Brain microvascular endothelial cell (primary cell): ENCODE measurements at regions not wholly inside any gene's neighbourhood (a gene's known extent, or its start where the extent isn't known, plus 50 kb on each side); places are given as distances from the start of the nearest gene placed in this dataset.

Experiments
- DNase-seq: peaks from one replicate; pipeline ENCODE4 v3.0.0-alpha.2; 2020
- H3K27ac ChIP-seq: fragments of 250-450 bp; sonication (Bioruptor Pico); 2 replicates; pipeline ENCODE4 v1.5.1; 2020; ENCODE audit warnings: mild to moderate bottlenecking, moderate library complexity
- H3K27me3 ChIP-seq: fragments of 250-450 bp; sonication (Bioruptor Pico); replicated peaks from 2 replicates; pipeline ENCODE4 v1.5.1; 2020; ENCODE audit warnings: mild to moderate bottlenecking
- H3K36me3 ChIP-seq: fragments of 250-450 bp; sonication (Bioruptor Pico); replicated peaks from 2 replicates; pipeline ENCODE4 v1.5.1; 2020; ENCODE audit warnings: mild to moderate bottlenecking
- H3K4me3 ChIP-seq: 2 replicates; pipeline ENCODE4 v1.5.1; 2011; ENCODE audit warnings: low read depth, mild to moderate bottlenecking, control low read depth, low read length, moderate library complexity
- in situ Hi-C: cut with HindIII; loops from 2 replicates; pipeline ENCODE4 v1.10.0; 2017; ENCODE audit warnings: low sequenced_read_pairs, low pct_ligation_motif_present
- TF ChIP-seq, protein P1 (sequence below): IDR thresholded peaks from 2 replicates; pipeline ENCODE4 v1.5.1; 2011; ENCODE audit warnings: low read depth, mild to moderate bottlenecking, moderate library complexity, low read length, control low read depth, inconsistent platforms; ENCODE audit errors: missing control alignments

DNA sequence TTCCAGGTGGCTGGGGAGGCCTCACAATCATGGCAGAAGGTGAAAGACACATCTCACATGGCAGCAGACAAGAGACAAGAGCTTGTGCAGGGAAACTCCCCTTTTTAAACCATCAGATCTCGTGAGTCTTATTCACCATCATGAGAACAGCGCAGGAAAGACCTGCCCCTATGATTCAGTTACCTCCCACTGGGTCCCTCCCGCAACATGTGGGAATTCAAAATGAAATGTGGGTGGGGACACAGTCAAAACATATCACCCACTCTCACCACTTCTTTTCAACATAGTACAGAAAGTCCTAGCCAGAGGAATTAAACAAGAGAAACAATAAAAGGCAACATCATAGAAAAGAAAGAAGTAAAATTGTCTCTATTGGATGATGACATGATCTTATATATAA, 223.4 kb upstream of the SLC24A2 start:
- no peaks in the 10 kb centered on the region for H3K27me3 ChIP-seq
- peak; percentile 34 for DNase-seq
- H3K36me3 ChIP-seq, result no peaks in the 10 kb centered on the region
- no peak overlapping the region for H3K27ac ChIP-seq
- H3K4me3 ChIP-seq, result no peak overlapping the region
- TF ChIP-seq, protein P1, sequence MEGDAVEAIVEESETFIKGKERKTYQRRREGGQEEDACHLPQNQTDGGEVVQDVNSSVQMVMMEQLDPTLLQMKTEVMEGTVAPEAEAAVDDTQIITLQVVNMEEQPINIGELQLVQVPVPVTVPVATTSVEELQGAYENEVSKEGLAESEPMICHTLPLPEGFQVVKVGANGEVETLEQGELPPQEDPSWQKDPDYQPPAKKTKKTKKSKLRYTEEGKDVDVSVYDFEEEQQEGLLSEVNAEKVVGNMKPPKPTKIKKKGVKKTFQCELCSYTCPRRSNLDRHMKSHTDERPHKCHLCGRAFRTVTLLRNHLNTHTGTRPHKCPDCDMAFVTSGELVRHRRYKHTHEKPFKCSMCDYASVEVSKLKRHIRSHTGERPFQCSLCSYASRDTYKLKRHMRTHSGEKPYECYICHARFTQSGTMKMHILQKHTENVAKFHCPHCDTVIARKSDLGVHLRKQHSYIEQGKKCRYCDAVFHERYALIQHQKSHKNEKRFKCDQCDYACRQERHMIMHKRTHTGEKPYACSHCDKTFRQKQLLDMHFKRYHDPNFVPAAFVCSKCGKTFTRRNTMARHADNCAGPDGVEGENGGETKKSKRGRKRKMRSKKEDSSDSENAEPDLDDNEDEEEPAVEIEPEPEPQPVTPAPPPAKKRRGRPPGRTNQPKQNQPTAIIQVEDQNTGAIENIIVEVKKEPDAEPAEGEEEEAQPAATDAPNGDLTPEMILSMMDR, result no peak
- in situ Hi-C loops, result no loop called here

DNA sequence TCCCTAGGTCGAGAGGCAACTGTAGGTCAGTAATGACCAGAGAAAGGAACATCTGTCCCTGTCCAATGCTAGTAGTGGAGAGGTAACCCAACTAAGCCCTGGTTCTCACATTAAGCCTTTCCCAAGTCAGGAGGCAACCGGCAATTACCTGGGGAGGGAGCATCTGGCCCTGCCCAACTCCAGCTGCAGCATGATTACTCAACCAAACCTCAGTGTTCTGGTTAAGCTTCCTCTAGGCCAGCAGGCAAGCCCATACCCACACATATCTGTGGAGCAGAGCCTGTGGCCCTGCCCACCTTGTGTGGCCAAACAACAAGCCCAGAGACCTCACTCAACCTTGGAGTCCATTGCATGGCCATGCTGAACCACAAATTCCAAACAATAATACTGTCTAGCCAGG, 220.8 kb upstream of the SLC24A2 start:
- in situ Hi-C loops, result no loop called here
- no peaks in the 10 kb centered on the region for H3K27me3 ChIP-seq
- no peak overlapping the region for H3K4me3 ChIP-seq
- TF ChIP-seq, protein P1, result no peak
- H3K36me3 ChIP-seq, result no peaks in the 10 kb centered on the region
- H3K27ac ChIP-seq, result no peak overlapping the region
- no peak for DNase-seq

DNA sequence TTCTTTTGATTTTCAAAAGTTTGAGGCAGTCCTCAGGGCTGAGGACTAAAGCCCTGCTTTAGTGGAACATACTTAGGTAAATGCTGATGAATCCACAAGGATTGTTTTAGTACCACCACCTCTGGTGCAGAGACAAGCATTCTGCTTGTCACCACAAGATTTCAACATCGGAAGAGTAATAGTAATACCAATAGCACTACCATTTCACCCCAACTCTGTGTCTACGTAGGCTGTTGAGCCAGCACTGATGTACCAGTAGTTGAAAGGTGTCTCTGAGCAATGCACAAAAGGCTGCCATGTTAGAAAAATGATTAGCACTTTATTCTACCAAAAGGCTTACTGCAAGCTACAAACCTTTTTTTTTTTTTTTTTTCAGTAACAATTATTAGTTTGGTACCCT, 213.2 kb upstream of the SLC24A2 start:
- Histone ChIP-seq H3K4me3 (no peak overlapping the region), H3K27ac (no peak overlapping the region), H3K27me3 (no peaks in the 10 kb centered on the region), H3K36me3 (no peaks in the 10 kb centered on the region)
- in situ Hi-C loops, result no loop called here
- DNase-seq, result no peak
- TF ChIP-seq, protein P1, result no peak

DNA sequence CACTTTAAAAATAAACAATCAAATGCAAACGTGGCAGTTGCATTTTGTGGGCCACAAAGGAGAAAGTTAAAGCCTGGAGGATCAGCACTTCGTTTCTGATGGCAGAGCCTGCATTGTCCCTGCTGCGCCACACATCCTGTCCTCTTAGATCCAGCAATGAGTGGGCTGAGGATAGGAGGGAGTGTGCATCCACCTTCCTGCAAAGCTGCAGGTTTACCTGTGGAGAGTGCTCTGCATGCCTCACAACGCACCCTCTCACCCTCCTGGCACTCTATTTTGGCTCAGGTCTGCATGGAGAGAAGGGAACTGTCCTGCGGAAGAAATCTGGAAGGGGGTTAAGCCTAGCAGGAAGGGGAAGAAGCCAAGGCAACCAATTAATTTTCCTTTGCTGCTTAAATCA, 212.2 kb upstream of the SLC24A2 start:
- TF ChIP-seq, protein P1, result no peak
- H3K27ac ChIP-seq, result no peak overlapping the region
- H3K36me3 ChIP-seq, result no peaks in the 10 kb centered on the region
- DNase-seq, result no peak
- H3K4me3 ChIP-seq, result no peak overlapping the region
- in situ Hi-C loops, result no loop called here
- no peaks in the 10 kb centered on the region for H3K27me3 ChIP-seq

DNA sequence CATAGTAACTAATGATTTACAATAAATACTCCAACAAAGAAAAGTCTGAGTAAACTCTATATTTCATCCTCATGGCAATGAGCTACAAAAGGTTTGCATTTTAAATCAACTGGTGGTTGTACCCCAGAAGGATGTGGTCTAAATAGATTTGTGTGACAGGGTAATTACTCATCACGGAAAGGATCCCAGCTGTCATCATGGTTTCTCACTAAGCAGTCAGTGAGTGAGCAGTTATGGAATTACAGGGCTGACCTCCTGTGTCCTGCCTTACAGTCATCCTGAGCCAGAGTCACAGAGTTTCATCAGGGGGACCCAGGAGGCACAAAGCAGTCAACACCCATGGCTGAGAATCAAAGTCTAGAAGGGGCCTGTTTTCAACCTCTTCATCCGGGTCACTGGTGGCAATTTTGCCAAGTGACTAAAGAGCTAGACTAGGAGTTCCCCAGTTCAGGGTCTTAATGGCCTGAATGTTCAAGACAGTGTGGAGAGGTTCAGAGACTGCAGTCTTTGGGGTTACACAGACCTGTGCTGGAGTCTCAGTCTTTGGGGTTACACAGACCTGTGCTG, 210.7 kb upstream of the SLC24A2 start:
- TF ChIP-seq, protein P1, result no peak
- no peak overlapping the region for H3K4me3 ChIP-seq
- no peaks in the 10 kb centered on the region for H3K36me3 ChIP-seq
- H3K27me3 ChIP-seq, result no peaks in the 10 kb centered on the region
- in situ Hi-C loops, result no loop called here
- peak overlapping the region; percentile 86 for H3K27ac ChIP-seq
- DNase-seq, result peak; percentile 97

DNA sequence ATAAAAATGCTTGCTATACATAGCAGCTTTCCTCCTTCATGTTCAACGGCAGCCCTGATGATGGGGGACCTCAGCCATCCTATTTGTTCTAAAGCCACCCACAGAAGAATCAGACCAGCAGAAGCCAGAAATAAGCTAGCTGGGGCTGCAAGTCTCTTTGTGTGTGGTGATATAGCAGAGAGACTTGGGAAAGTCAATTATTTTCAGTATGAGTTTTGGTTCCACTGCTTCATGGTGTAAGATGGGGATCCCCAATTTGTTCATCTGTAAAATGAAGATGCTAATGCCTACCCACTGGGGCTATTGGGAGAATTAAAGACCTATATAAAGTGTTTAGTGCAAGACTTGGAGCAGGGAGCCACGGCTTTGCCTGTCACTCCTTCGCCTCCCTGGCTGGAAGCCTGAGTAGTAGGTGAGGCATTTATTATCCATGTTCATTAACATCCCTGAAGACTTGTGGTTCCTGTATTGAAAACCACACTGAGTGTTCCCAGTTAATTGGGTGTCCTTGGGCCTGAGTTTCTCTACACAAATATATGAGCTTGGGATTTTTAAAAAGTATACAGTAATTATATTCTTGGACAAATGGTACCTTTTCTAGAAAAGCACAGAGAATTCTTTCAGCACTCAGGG, 210.1 kb upstream of the SLC24A2 start:
- Histone ChIP-seq H3K27ac (peak overlapping the region; percentile 86), H3K4me3 (no peak overlapping the region), H3K36me3 (no peaks in the 10 kb centered on the region), H3K27me3 (no peaks in the 10 kb centered on the region)
- DNase-seq, result peak; percentile 36
- in situ Hi-C loops, result no loop called here
- TF ChIP-seq, protein P1, result no peak
